WTC11 (cell line): ENCODE measurements at regions not wholly inside any gene's neighbourhood (a gene's known extent, or its start where the extent isn't known, plus 50 kb on each side); places are given as distances from the start of the nearest gene placed in this dataset.

Experiments
- ATAC-seq: fragments of 200-7000 bp; cut with Tn5 transposase; 2 replicates; pipeline ENCODE4 v1.10.0; 2021; ENCODE audit warnings: mild to moderate bottlenecking, moderate library complexity
- CTCF ChIA-PET: fragments of 300-600 bp; sonication (Branson Sonifier 250); formaldehyde crosslinking; loops from one replicate; lab custom pipeline; 2021; ENCODE audit warnings: antibody characterized with exemption; lab: Charles Lee
- POLR2A ChIA-PET: fragments of 350-600 bp; sonication (Branson Sonifier 250); formaldehyde crosslinking; loops from one replicate; lab custom pipeline; 2021; ENCODE audit warnings: antibody characterized with exemption; lab: Charles Lee
- DNase-seq: peaks from one replicate; pipeline ENCODE4 v3.0.0; 2021; ENCODE audit warnings: low spot score
- H3K27ac Mint-ChIP-seq: 2 replicates; pipeline ENCODE4 v1.8.0; 2021; ENCODE audit warnings: mixed read lengths
- H3K27me3 Mint-ChIP-seq: 2 replicates; pipeline ENCODE4 v1.8.0; 2021; ENCODE audit warnings: low read depth, mild to moderate bottlenecking, moderate library complexity, mixed read lengths
- H3K36me3 Mint-ChIP-seq: 2 replicates; pipeline ENCODE4 v1.8.0; 2021; ENCODE audit warnings: mixed read lengths
- H3K4me1 Mint-ChIP-seq: 2 replicates; pipeline ENCODE4 v1.8.0; 2022; ENCODE audit warnings: mixed read lengths
- H3K4me3 Mint-ChIP-seq: 2 replicates; pipeline ENCODE4 v1.8.0; 2021; ENCODE audit warnings: mild to moderate bottlenecking, moderate library complexity, mixed read lengths
- H3K9me3 Mint-ChIP-seq: 2 replicates; pipeline ENCODE4 v1.8.0; 2021; ENCODE audit warnings: mixed read lengths
- ATF3 ChIP-seq: sonication (generic); formaldehyde crosslinking; conservative IDR thresholded peaks from 2 replicates; pipeline ENCODE4 v1.8.1; 2022; ENCODE audit warnings: mild to moderate bottlenecking, missing genetic modification reagents
- CDX4 ChIP-seq: fragments of 250-450 bp; sonication (Bioruptor Pico); IDR thresholded peaks from 2 replicates; pipeline ENCODE4 v1.9.0; 2021; ENCODE audit warnings: moderate library complexity, mild to moderate bottlenecking, inconsistent platforms, borderline replicate concordance
- FOXK1 ChIP-seq: sonication (generic); formaldehyde crosslinking; IDR thresholded peaks from 2 replicates; pipeline ENCODE4 v1.8.0; 2022; ENCODE audit warnings: mild to moderate bottlenecking, moderate library complexity, missing genetic modification reagents
- FOXP4 ChIP-seq: sonication (generic); formaldehyde crosslinking; IDR thresholded peaks from 2 replicates; pipeline ENCODE4 v1.8.0; 2022; ENCODE audit warnings: mild to moderate bottlenecking, missing genetic modification reagents
- GABPB1 ChIP-seq: sonication (generic); formaldehyde crosslinking; IDR thresholded peaks from 2 replicates; pipeline ENCODE4 v1.8.1; 2023; ENCODE audit warnings: mild to moderate bottlenecking, missing genetic modification reagents
- HMGXB4 ChIP-seq: sonication (generic); formaldehyde crosslinking; IDR thresholded peaks from 2 replicates; pipeline ENCODE4 v1.8.1; 2023; ENCODE audit warnings: mild to moderate bottlenecking, moderate library complexity, missing genetic modification reagents
- IRF2 ChIP-seq: sonication (generic); formaldehyde crosslinking; IDR thresholded peaks from 2 replicates; pipeline ENCODE4 v1.8.0; 2022; ENCODE audit warnings: low read depth, missing genetic modification reagents, borderline replicate concordance
- MAX ChIP-seq: sonication (generic); formaldehyde crosslinking; IDR thresholded peaks from 2 replicates; pipeline ENCODE4 v1.8.0; 2022; ENCODE audit warnings: mild to moderate bottlenecking, missing genetic modification reagents
- MYBL2 ChIP-seq: sonication (generic); formaldehyde crosslinking; IDR thresholded peaks from 2 replicates; pipeline ENCODE4 v1.8.1; 2023; ENCODE audit warnings: mild to moderate bottlenecking, moderate library complexity, missing genetic modification reagents
- NFE2L1 ChIP-seq: sonication (generic); formaldehyde crosslinking; IDR thresholded peaks from 2 replicates; pipeline ENCODE4 v1.8.1; 2023; ENCODE audit warnings: missing genetic modification reagents
- OVOL2 ChIP-seq: fragments of 250-450 bp; sonication (Bioruptor Pico); IDR thresholded peaks from 2 replicates; pipeline ENCODE4 v1.9.0; 2021; ENCODE audit warnings: mild to moderate bottlenecking, borderline replicate concordance
- PREB ChIP-seq: sonication (generic); formaldehyde crosslinking; IDR thresholded peaks from 2 replicates; pipeline ENCODE4 v1.8.1; 2022; ENCODE audit warnings: mild to moderate bottlenecking, missing genetic modification reagents, moderate library complexity, borderline replicate concordance
- RORB ChIP-seq: fragments of 250-450 bp; sonication (Bioruptor Pico); IDR thresholded peaks from 2 replicates; pipeline ENCODE4 v1.9.0; 2021; ENCODE audit warnings: mild to moderate bottlenecking
- USF2 ChIP-seq: sonication (generic); formaldehyde crosslinking; IDR thresholded peaks from 2 replicates; pipeline ENCODE4 v1.8.1; 2023; ENCODE audit warnings: mild to moderate bottlenecking, missing genetic modification reagents, moderate library complexity
- ZBTB43 ChIP-seq: sonication (generic); formaldehyde crosslinking; IDR thresholded peaks from 2 replicates; pipeline ENCODE4 v1.8.1; 2023; ENCODE audit warnings: mild to moderate bottlenecking, missing genetic modification reagents
- ZMAT4 ChIP-seq: fragments of 250-450 bp; sonication (Bioruptor Pico); IDR thresholded peaks from 2 replicates; pipeline ENCODE4 v1.9.0; 2021; ENCODE audit warnings: mild to moderate bottlenecking
- ZNF121 ChIP-seq: sonication (generic); formaldehyde crosslinking; IDR thresholded peaks from 2 replicates; pipeline ENCODE4 v1.8.0; 2023; ENCODE audit warnings: missing genetic modification reagents
- ZNF416 ChIP-seq: fragments of 250-450 bp; sonication (Bioruptor Pico); IDR thresholded peaks from 2 replicates; pipeline ENCODE4 v1.9.0; 2021; ENCODE audit warnings: mild to moderate bottlenecking, inconsistent platforms
- ZNF423 ChIP-seq: fragments of 250-450 bp; sonication (Bioruptor Pico); IDR thresholded peaks from 2 replicates; pipeline ENCODE4 v2.1.2; 2022; ENCODE audit warnings: mild to moderate bottlenecking, moderate library complexity

GRCh38 chr16:11422381-11423314 lies 77.4 kb downstream of the RMI2 start:
- Mint-ChIP-seq H3K4me3 (no peak overlapping the region), H3K9me3 (no peaks in the 10 kb centered on the region), H3K4me1 (peaks cover 3% of the 10 kb centered on the region), H3K27ac (peak overlapping the region; percentile 74; the same call in 1 of the 2 replicates), H3K36me3 (no peaks in the 10 kb centered on the region), H3K27me3 (no peaks in the 10 kb centered on the region)
- no peak for DNase-seq
- ATAC-seq: no peak
- CTCF ChIA-PET: interaction anchor here (1.1 kb wide), 1 partner anchor 26 kb away, joined by 3 read pairs; no protein-coding TSS in a partner anchor
- POLR2A ChIA-PET: no interaction called here
- 0 out of 2 replicates have a peak, but pooled peaks have one; percentile 3 for TF ChIP-seq ZNF121 (CRISPR knock-in tag)
- no peak for TF ChIP-seq ATF3 (CRISPR knock-in tag)

GRCh38 chr16:11423315-11424117 lies 78.3 kb downstream of the RMI2 start:
- ChIA-PET POLR2A (no interaction called here), CTCF (interaction anchor here (2.1 to 2.6 kb wide), 2 partner anchors 16 to 28 kb away, joined by 13 to 20 read pairs; no protein-coding TSS in a partner anchor)
- no peaks in the 10 kb centered on the region for H3K27me3 Mint-ChIP-seq
- no peaks in the 10 kb centered on the region for H3K36me3 Mint-ChIP-seq
- no peaks in the 10 kb centered on the region for H3K9me3 Mint-ChIP-seq
- peaks cover 11% of the 10 kb centered on the region for H3K4me1 Mint-ChIP-seq
- H3K4me3 Mint-ChIP-seq: no peak overlapping the region
- no peak for TF ChIP-seq HMGXB4 (CRISPR knock-in tag)
- no peak overlapping the region for H3K27ac Mint-ChIP-seq
- DNase-seq (no peak), ATAC-seq (no peak)

- ChIA-PET CTCF (interaction anchor here (1.2 to 2.6 kb wide), 6 partner anchors 16 to 108 kb away, joined by 3 to 20 read pairs (median 8); no protein-coding TSS in a partner anchor), POLR2A (interaction anchor here (1.0 kb wide), 1 partner anchor 212 kb away, joined by 3 read pairs; no protein-coding TSS in a partner anchor)
- Mint-ChIP-seq H3K27me3 (no peaks in the 10 kb centered on the region), H3K4me1 (peaks cover 15% of the 10 kb centered on the region), H3K9me3 (no peaks in the 10 kb centered on the region), H3K36me3 (no peaks in the 10 kb centered on the region), H3K4me3 (no peak overlapping the region), H3K27ac (no peak overlapping the region)
- no peak for ATAC-seq
- DNase-seq: no peak
- no peak for TF ChIP-seq IRF2 (CRISPR knock-in tag)
- TF ChIP-seq ZNF416: no peak
- TF ChIP-seq MAX (CRISPR knock-in tag): no peak
- no peak for TF ChIP-seq OVOL2 (CRISPR knock-in tag)
- no peak for TF ChIP-seq MYBL2 (CRISPR knock-in tag)
- no peak for TF ChIP-seq FOXP4
- no peak for TF ChIP-seq ZNF423 (CRISPR knock-in tag)
- no peak for TF ChIP-seq ZMAT4 (CRISPR knock-in tag)
- TF ChIP-seq GABPB1 (CRISPR knock-in tag): no peak
- no peak for TF ChIP-seq ZBTB43
- TF ChIP-seq CDX4 (CRISPR knock-in tag): no peak
- TF ChIP-seq USF2 (CRISPR knock-in tag): no peak
- TF ChIP-seq FOXK1 (CRISPR knock-in tag): no peak
- TF ChIP-seq PREB: no peak
- no peak for TF ChIP-seq NFE2L1 (CRISPR knock-in tag)
- TF ChIP-seq RORB: no peak
Observed at GRCh38 chr16:11424118-11424460, 78.8 kb downstream of the RMI2 start.
